ELF-1 (cell line): ENCODE measurements at regions not wholly inside any gene's neighbourhood (a gene's known extent, or its start where the extent isn't known, plus 50 kb on each side); places are given as distances from the start of the nearest gene placed in this dataset.
A peak's percentile ranks its signal among the peaks of the same experiment; 100 is the strongest.

Experiments
- DNase-seq: peaks from one replicate; pipeline ENCODE4 v3.0.0-alpha.2; 2016; ENCODE audit warnings: low read depth, low spot score

GRCh38 chr6:113651120-113651519 lies 206.0 kb upstream of the MARCKS start:
- DNase-seq = no peak

GRCh38 chr6:113651920-113652319 lies 205.2 kb upstream of the MARCKS start:
- DNase-seq = no peak

- no peak for DNase-seq
Observed at GRCh38 chr6:113653275-113653674, 203.9 kb upstream of the MARCKS start.

- DNase-seq = no peak
Observed at GRCh38 chr6:113654396-113654795, 202.7 kb upstream of the MARCKS start.

GRCh38 chr6:113655761-113656160 lies 201.4 kb upstream of the MARCKS start:
- no peak for DNase-seq

- no peak for DNase-seq
Observed at GRCh38 chr6:113659762-113660404, 197.3 kb upstream of the MARCKS start.

GRCh38 chr6:113660819-113661218 lies 196.3 kb upstream of the MARCKS start:
- DNase-seq = no peak

GRCh38 chr6:113662093-113662665 lies 195.0 kb upstream of the MARCKS start:
- DNase-seq = no peak

GRCh38 chr6:113662688-113663333 lies 194.3 kb upstream of the MARCKS start:
- DNase-seq = no peak

- no peak for DNase-seq
Observed at GRCh38 chr6:113664909-113665308, 192.2 kb upstream of the MARCKS start.

- no peak for DNase-seq
Observed at GRCh38 chr6:113668641-113669408, 188.3 kb upstream of the MARCKS start.

GRCh38 chr6:113669606-113670005 lies 187.5 kb upstream of the MARCKS start:
- DNase-seq = peak; percentile 19

GRCh38 chr6:113671421-113671820 lies 185.7 kb upstream of the MARCKS start:
- no peak for DNase-seq

- peak; percentile 24 for DNase-seq
Observed at GRCh38 chr6:113672491-113673149, 184.5 kb upstream of the MARCKS start.

- DNase-seq = no peak
Observed at GRCh38 chr6:113674075-113674474, 183.1 kb upstream of the MARCKS start.

GRCh38 chr6:113676057-113676456 lies 181.1 kb upstream of the MARCKS start:
- no peak for DNase-seq

- no peak for DNase-seq
Observed at GRCh38 chr6:113676968-113677367, 180.2 kb upstream of the MARCKS start.

GRCh38 chr6:113679051-113679450 lies 178.1 kb upstream of the MARCKS start:
- no peak for DNase-seq

GRCh38 chr6:113680301-113680700 lies 176.8 kb upstream of the MARCKS start:
- DNase-seq = no peak

- DNase-seq = no peak
Observed at GRCh38 chr6:113683968-113684367, 173.2 kb upstream of the MARCKS start.

GRCh38 chr6:113684382-113684901 lies 172.7 kb upstream of the MARCKS start:
- DNase-seq = no peak

- no peak for DNase-seq
Observed at GRCh38 chr6:113686049-113686448, 171.1 kb upstream of the MARCKS start.
